ENCODE measurements at regions not wholly inside any gene's neighbourhood (a gene's known extent, or its start where the extent isn't known, plus 50 kb on each side); places are given as distances from the start of the nearest gene placed in this dataset.
A peak's percentile ranks its signal among the peaks of the same experiment; 100 is the strongest.

DNA sequence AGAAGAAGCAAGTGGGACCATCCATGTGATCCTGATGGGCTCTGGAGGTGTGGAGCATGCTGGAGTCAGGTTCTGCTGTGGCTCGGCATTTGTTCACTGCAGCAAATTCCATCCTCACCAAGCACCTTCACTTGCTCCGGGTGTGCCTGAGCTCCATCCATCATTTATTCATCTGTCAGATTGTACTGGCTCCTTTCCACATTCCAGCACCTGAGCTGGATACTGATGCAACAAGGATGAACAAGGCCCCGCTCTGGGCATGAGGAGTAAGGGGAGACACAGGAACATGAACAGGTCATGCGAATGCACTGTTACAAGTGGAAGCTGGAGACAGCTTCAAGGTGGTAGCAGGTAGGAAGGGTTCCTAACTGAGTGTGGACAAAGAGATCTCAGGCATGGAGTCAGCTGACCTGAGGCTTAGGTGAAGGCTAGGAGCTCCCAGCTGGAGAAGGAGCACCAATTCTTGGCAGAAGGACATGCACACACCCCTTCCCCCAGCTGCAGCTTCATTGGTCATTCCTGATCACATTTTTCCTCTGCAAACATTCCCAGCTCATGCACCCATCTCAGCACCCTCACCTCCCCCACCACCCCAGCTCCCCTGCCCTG is 133.7 kb upstream of the ZMIZ1 start:
- no peak for DNase-seq (ENCODE audit: low read depth, low spot score)

- DNase-seq (ENCODE audit: low read depth, low spot score) = no peak
Measured at GRCh38 chr10:78935697-78936407, 132.9 kb upstream of the ZMIZ1 start.

DNA sequence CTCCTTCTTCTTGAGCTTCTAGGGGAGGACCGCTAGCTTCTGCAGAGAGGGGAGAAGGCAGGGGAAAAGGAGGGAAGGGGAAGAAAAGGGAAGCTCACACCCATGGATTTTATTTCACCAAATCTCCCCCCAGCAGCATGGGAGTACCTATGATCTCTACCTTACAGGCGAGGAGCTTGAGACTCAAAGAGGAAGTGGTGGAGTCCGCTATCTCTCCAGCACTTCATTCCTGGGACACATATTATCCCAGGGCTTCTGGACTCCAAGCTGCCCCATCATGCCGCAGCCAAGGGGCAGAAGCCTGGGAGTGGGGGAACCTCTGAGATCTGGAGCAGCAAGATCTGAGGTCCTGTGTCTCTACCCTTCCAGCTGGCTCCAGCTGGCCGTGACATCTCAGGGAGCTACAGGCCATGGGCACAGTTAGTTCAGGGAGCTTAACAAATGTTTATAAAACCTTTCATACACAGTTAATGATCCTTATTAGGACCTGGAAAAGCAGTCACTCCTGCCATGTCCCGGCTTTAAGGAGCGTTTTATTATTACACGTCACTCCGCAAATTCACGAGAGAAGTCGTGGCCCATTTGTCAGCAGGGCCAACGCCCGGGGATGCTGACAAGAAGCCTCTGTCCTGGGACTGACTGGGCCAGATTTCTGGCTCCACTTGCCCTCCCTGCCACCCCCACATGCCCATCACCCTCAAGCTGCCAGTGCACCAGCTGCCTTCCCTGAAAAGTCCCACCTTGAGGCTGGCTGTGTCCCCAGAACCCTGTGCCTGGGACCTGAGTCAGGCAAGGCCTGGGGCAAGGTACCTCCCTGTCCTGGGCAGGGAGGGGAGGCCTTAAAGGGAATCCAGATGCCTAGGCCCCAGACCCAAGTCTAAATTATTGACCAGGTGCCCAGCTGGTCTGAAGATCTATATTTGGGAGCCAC is 132.1 kb upstream of the ZMIZ1 start:
- no peak for DNase-seq (ENCODE audit: low read depth, low spot score)

- DNase-seq (ENCODE audit: low read depth, low spot score) = no peak
Measured at GRCh38 chr10:78937393-78937792, 131.4 kb upstream of the ZMIZ1 start.

DNA sequence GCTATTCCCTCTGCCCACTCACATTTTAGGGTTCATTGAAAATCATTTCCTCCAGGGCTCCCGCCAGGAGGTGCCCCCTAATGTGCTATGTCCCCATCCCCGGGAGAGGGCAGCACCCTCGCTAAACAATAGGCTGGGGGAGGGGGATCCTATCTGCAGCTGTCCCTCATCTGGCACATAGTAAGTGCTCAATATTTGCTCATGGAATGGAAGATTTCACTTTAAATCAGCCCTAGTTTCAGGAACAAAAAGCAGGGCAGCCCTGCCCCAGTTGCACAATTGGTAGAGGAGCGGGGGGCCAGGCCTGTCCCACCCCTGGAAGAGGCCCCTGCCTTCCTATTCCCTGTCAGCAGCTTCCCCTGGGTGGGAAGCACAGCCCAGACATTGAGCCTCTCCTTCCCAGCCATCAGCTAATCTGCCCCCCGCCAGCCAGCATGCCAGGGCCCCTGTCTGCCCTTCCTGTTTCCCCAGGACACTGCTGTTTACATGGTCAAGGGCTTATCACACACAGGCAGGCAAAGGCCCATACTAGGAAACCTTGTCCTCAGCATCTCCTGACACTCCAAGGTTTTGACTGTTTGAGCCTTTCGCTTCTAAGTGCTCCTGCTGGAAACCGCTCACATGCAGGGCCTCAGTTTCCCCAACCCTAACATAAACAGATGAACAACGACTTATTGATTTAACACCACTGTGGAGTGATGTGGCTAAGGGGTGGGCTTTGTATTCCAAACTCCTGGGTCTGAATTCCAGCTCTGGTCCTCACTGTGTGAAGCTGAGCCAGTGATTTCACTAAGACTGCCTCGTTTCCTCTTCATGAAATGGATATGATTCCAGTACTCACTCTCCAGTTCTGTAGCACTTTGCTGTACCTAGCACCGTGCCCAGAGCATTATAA is 130.7 kb upstream of the ZMIZ1 start:
- no peak for DNase-seq (ENCODE audit: low read depth, low spot score)

DNA sequence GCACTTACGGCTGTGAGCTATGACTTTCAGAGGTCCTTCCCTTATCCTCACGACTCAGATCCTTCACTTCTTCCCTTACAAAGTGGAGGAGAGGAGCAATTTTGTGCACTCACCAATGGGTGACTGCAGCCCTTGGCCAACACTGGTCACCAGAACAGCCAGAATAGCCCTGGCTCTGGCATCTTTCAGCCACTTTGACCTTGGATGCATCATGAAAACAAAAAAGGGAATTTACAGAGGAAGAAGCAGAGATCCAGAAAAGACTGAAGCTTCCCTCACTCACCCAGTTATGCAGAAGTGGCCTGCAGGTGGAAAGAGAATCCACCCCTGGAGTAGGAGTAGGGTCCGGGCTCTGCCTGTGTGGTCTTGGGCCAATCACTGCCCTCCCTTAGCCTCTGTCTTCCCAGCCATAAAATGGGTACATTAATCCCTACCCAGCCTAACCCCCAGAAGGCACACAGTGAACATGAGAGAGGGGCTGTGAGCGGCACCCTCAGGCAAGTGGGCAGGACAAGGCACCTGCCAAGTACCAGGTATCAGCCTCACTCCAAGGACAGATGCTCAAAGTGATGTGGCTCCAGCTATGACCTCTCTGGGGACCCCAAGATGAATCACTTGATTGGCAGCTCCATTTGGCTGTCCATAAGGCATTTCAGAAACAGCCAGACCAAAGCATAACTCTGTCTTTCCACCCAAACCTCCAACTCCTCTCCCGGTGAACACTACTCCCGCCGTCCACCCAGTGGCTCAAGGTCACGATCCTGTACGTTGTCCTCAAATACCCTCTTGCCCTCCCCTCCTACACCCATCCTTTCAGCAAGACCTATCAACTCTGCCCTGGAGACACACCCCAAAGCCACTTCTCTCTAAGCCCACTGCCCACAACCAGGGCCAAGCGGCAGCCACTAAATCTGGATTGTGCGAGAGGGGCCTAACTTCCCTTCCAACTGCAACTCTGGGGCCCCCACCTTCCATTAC is 129.8 kb upstream of the ZMIZ1 start:
- no peak for DNase-seq (ENCODE audit: low read depth, low spot score)

DNA sequence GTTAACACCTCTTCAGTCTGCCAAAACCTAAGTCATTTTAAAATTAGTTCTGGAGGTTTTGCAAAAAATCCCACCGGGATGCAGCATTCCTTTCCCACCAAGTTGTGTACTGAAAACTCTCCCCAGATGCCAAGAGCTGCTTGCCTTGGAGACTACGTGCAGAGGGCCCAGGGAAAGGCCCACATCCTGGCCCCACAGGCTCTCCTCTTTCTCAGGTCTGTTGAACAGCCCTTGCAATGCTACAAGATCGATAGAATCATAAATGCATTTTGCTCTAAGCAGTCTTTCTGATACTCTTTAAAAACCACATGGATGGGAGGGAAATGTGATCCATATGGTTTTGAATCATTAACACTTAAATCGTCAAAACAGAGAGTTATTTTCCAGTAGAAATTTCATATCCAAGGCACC is 126.7 kb upstream of the ZMIZ1 start:
- DNase-seq (ENCODE audit: low read depth, low spot score) = no peak

DNA sequence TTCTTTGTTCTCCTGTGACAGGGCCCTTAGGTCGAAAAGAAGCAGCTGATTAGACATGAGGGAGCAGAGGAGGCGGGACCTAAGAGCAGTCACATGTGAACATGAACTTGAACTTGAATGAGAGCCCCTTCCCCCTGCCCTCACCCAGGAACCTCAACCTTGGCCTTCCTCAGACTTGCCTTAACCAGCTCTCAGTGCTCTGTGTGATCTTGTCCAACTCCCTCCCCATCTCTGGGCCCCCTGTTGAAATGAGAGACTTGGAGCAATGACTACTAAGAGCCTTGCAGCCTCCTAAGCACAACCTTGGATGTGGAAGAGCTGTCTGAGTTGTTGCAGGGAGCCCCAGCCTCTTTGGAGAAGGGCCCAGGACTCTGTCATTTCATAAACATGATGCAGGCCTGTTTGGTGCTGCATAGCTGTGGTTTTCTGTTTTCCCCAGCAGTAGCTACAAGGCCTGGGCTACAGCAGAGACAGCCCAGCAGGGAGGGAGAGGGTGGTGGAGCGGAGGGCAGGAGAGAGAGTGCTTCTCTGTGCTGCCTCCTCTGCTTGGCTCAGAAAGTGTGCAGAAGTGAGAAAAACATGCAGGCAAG is 123.9 kb upstream of the ZMIZ1 start:
- peak; percentile 88 for DNase-seq (ENCODE audit: low read depth, low spot score)

DNA sequence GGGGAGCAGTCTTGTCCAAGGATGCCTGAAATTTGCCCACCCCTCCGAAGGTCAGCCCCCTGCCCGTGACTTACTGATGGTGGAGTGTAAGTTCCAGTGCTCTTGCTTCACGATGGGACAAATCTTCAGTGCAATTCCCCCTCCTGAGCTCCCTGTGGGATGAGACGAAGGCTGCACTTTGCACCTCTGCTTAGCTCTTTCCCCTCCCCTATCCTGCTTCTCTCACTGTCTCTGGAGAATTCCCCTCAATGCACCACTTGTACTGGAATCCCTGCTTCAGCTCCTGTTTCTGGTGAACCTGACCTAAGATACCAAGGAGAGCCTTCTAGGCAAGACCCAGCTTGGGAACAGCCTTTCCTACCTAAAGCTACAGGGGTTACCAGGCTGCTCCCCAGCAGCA is 122.9 kb upstream of the ZMIZ1 start:
- no peak for DNase-seq (ENCODE audit: low read depth, low spot score)

DNA sequence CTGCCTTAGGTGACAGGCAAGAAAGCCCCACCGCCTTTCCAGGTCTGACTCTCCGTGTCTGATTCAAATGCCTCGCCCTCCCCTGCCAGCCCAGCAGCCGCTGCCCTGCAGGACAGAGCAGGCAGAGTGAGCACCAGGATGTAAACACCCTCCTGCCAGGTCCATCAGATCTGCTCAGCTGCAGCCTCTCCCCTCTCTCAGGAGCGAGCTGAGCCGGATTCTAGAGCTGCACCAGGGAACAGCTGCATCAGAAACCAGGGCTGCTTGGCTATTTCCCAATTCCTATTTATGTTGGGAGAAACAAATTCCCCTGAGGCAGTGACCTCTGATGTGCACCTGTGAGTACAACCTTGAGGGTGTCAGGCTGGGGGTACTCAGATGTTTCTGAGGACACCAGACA is 121.5 kb upstream of the ZMIZ1 start:
- no peak for DNase-seq (ENCODE audit: low read depth, low spot score)

GRCh38 chr10:78947733-78948132 is 121.0 kb upstream of the ZMIZ1 start:
- no peak for DNase-seq (ENCODE audit: low read depth, low spot score)

GRCh38 chr10:78948621-78949030 is 120.1 kb upstream of the ZMIZ1 start:
- no peak for DNase-seq (ENCODE audit: low read depth, low spot score)

DNA sequence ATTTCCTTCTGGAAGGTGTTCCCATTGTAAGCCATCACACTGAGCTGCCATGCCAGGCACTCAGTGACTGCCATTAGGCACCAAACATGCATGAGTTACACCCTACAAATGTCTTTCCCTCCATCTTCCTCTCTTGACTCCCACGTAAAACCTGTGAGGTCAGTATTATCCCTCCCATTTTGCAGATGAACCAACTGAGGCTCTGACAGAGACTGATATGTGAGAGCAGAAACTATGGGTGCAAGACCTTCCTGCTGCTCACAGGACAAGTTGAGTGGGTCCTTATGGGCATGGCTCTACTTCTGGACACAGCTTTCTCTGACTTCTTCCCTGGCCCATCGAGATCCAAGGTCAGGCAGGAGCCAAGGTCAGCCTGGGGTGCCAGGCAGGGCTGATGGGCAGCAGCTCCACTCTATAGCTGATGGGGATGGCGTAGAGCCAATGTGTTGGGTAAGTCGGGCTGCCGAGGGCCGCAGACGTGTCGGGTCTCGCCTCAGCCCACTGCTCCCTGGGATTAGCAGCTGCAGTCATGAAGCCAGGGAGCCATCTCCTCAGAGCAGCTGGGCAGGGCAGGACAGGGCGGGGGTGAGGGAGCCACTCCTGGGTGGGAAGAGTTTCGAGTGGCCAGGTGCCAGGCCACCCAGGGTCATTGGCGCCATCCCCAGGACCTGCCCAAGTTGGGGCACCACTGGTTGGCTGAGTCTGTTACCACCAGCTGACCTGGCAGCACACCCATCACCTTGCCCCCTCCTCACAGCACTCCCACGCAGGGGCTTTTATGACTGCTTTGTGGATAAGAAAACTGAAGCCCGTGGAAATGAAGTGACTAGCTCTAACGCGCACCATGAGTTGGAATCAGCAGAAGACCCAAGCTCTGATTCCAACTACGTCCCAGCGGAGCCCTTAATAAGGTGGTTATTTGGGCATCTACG is 117.8 kb upstream of the ZMIZ1 start:
- DNase-seq (ENCODE audit: low read depth, low spot score) = no peak

DNA sequence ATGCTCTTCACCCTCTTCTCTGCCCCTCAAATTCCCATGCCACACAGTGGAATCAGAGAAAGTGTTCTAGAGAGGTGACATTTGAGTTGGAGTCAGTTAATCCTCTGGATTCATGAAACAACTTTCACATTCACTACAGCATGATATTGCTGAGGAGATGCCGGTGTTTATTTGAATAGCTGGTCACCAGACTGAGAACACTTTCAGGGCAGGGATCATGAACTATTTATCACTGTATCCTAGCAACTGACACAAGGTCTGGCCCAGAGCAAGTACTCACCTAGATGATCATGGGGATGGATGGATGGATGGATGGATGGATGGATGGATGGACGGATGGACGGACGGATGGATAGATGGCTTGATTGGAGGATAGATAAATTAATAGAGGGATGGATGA is 116.7 kb upstream of the ZMIZ1 start:
- DNase-seq (ENCODE audit: low read depth, low spot score) = no peak

DNA sequence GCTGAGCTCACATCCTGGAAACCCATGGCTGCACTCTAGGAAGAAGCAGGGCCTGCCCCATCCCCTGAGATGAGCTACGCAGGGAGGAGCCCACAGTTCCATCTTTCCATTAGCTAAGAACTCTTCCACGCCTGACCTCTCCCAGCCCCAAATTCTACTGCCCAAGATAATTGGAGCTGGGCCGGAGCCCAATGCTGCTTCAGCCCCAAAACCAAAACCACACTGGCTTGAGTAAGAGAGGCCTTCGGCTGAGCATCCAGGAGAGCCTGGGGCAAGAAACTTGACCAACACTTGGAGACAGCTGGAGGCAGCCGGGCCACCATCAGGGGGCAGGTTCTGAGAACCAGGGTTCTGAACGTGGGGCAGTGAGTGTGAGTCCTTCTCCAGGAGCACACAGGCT is 116.1 kb upstream of the ZMIZ1 start:
- no peak for DNase-seq (ENCODE audit: low read depth, low spot score)

DNA sequence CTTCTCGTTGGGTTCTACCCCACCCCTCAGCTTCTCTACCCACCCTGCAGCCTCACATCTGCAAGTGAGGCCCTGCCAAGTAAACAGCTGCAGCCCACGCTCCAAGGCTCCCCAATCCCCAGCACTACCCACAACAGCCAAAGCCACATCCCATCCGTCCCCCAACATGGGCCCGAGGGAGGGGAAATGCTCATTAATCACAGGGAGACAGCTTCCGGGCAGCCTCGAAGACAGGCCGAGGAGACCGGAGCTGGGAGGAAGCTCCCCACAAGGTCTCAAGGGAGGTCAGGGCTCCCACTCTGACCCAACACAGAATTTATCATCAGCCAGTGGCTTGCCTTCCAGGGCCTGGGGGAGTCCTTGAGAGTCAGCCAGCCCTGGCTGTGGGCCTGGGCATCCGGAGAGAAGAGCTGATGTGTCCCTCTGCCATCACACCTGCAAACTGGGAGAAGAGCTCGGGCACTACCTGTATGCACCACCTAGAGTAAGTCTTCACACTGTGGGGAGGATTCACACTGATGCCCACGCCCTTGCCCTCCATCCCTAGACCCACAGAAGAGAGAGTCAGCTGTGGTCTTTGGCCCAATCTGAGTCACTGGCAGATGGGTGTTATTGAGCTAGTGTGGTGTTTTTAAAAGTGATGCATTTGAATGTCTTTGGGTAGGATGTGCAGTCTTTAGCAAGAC is 115.5 kb upstream of the ZMIZ1 start:
- no peak for DNase-seq (ENCODE audit: low read depth, low spot score)

DNA sequence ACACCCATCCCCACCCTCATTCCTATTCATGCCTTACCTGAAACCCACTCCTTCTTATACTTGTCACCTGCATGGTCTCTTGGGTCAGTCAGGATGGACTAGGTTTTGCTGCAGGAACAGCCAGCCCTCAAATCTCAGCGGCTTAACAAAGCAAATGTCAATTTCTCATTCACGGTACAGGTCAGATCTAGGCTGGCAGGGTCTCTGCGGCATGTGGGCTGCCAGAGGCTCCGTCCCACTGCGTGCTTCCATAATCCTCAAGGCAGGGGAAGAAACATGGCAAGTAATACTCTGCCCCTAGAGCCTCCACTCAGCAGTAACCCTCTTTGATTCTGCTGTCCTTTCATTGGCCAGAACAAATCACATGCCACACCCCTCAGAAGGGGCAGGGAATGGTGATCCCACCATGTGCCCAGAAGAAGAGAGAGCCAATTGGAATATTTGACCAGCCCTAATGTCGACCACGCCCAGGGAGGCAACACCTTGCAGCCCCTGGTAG is 114.9 kb upstream of the ZMIZ1 start:
- DNase-seq (ENCODE audit: low read depth, low spot score) = no peak

DNA sequence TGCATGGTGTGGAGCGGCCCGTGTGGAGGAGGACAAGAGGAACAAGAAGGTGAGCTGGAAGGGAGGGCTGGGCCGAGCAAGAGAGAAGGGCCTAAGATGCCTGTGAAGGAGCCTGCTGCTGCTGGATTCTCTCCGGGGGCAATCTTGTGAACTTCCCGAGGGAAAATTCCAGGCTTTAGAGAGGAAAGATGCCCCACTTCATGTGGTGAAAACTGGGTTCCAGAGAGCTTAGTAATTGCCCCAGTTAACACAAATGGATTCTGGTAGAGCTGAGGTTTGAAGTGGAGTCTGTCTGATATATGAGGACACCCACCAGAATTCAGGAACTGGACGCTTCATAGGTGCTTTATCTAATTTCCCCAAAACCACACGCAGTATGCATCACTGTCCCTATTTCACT is 114.1 kb upstream of the ZMIZ1 start:
- no peak for DNase-seq (ENCODE audit: low read depth, low spot score)

Measured in brain pericyte (primary cell).